SU-DHL-6 (cell line): ENCODE measurements at regions not wholly inside any gene's neighbourhood (a gene's known extent, or its start where the extent isn't known, plus 50 kb on each side); places are given as distances from the start of the nearest gene placed in this dataset.

Source experiments
- H2AFZ ChIP-seq: fragments of 200-600 bp; sonication (generic); 2 replicates; pipeline ENCODE4 v1.6.1; 2014; ENCODE audit warnings: low read depth, mild to moderate bottlenecking, moderate library complexity, mixed read lengths, antibody characterized with exemption, low read length; ENCODE audit not compliant: severe bottlenecking
- H3F3A ChIP-seq: fragments of 200-600 bp; shearing (Covaris generic); 2 replicates; pipeline ENCODE4 v1.6.0; 2016; ENCODE audit warnings: antibody characterized with exemption, mild to moderate bottlenecking; ENCODE audit not compliant: insufficient read depth
- H3K27ac ChIP-seq: fragments of 200-600 bp; sonication (generic); 2 replicates; pipeline ENCODE4 v1.5.1; 2016; ENCODE audit warnings: low read depth, mild to moderate bottlenecking, low read length, moderate library complexity, mixed read lengths
- H3K27me3 ChIP-seq: fragments of 200-600 bp; sonication (generic), shearing (Covaris generic); 2 replicates; pipeline ENCODE4 v1.6.0; 2014; ENCODE audit warnings: mild to moderate bottlenecking, low read length
- H3K36me3 ChIP-seq: fragments of 200-600 bp; sonication (generic); 2 replicates; pipeline ENCODE4 v1.6.1; 2014; ENCODE audit warnings: mild to moderate bottlenecking, low read length, mixed read lengths
- H3K4me2 ChIP-seq: fragments of 300-600, 200-600 bp; shearing (Covaris generic), sonication (generic); 2 replicates; pipeline ENCODE4 v1.6.0; 2014; ENCODE audit warnings: low read length, low read depth, mild to moderate bottlenecking; ENCODE audit not compliant: poor library complexity, severe bottlenecking
- H3K4me3 ChIP-seq: fragments of 200-600 bp; sonication (generic); 2 replicates; pipeline ENCODE4 v1.5.1; 2014; ENCODE audit warnings: antibody characterized with exemption, low read length, mild to moderate bottlenecking, mixed read lengths; ENCODE audit not compliant: insufficient read depth, poor library complexity, severe bottlenecking
- H3K79me2 ChIP-seq: fragments of 200-600 bp; sonication (generic); 2 replicates; pipeline ENCODE4 v1.6.1; 2014; ENCODE audit warnings: mild to moderate bottlenecking, low read length, moderate library complexity; ENCODE audit not compliant: insufficient read depth
- H3K9ac ChIP-seq: fragments of 200-600 bp; sonication (generic); 2 replicates; pipeline ENCODE4 v1.7.0; 2014; ENCODE audit warnings: mild to moderate bottlenecking, low read length
- H3K9me2 ChIP-seq: fragments of 200-600 bp; sonication (generic); replicated peaks from 2 replicates; pipeline ENCODE4 v1.6.1; 2014; ENCODE audit warnings: low read length; ENCODE audit not compliant: insufficient read depth
- H3K9me3 ChIP-seq: fragments of 200-600 bp; sonication (generic); 2 replicates; pipeline ENCODE4 v1.6.1; 2014; ENCODE audit warnings: low read length, mixed read lengths; ENCODE audit not compliant: insufficient read depth
- H4K20me1 ChIP-seq: fragments of 200-600 bp; sonication (generic); 2 replicates; pipeline ENCODE4 v1.6.1; 2014; ENCODE audit warnings: low read depth, mild to moderate bottlenecking, antibody characterized with exemption, low read length, moderate library complexity, mixed read lengths
- EZH2phosphoT487 ChIP-seq: fragments of 200-600 bp; sonication (generic), shearing (Covaris generic); conservative IDR thresholded peaks from 2 replicates; pipeline ENCODE4 v1.6.1; 2018; ENCODE audit warnings: mild to moderate bottlenecking, antibody characterized with exemption, low read length, moderate library complexity, mixed read lengths
- TF ChIP-seq, protein P1 (sequence below): fragments of 200-600 bp; sonication (generic); IDR thresholded peaks from one replicate; pipeline ENCODE4 v1.5.1; 2017; ENCODE audit warnings: antibody characterized with exemption, mild to moderate bottlenecking, low read length, moderate library complexity; ENCODE audit not compliant: insufficient read depth, poor library complexity, severe bottlenecking

DNA sequence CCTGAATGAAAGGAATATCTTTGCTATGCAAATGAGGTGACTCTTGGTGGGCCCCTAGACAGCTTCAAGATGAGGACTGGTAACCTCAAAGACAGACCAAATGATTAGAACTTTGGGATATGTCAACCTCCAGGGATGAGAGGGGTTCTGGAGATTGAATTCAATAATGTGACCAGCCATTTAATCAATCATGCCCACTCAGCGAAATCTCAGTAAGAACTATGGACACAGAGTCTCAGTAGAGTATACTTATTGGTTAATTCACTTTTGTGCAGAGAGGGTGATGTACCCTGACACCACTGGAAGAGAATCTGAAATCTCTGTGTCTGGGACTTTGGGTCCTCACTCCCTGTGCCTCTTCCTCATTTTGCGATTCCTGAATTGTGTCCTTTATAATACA lies 662.8 kb downstream of the OLFM4 start:
- Histone ChIP-seq H3K79me2 (no peaks in the 10 kb centered on the region), H3K27me3 (no peaks in the 10 kb centered on the region), H4K20me1 (no peaks in the 10 kb centered on the region), H3K9me3 (no peaks in the 10 kb centered on the region), H3K4me2 (no peak overlapping the region), H3K9ac (no peak overlapping the region), H2AFZ (no peak overlapping the region), H3K27ac (no peak overlapping the region), H3F3A (no peaks in the 10 kb centered on the region), H3K4me3 (no peak overlapping the region), H3K9me2 (no peaks in the 10 kb centered on the region), H3K36me3 (no peaks in the 10 kb centered on the region)
- TF ChIP-seq EZH2phosphoT487: no peak
- TF ChIP-seq, protein P1, sequence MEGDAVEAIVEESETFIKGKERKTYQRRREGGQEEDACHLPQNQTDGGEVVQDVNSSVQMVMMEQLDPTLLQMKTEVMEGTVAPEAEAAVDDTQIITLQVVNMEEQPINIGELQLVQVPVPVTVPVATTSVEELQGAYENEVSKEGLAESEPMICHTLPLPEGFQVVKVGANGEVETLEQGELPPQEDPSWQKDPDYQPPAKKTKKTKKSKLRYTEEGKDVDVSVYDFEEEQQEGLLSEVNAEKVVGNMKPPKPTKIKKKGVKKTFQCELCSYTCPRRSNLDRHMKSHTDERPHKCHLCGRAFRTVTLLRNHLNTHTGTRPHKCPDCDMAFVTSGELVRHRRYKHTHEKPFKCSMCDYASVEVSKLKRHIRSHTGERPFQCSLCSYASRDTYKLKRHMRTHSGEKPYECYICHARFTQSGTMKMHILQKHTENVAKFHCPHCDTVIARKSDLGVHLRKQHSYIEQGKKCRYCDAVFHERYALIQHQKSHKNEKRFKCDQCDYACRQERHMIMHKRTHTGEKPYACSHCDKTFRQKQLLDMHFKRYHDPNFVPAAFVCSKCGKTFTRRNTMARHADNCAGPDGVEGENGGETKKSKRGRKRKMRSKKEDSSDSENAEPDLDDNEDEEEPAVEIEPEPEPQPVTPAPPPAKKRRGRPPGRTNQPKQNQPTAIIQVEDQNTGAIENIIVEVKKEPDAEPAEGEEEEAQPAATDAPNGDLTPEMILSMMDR: no peak

DNA sequence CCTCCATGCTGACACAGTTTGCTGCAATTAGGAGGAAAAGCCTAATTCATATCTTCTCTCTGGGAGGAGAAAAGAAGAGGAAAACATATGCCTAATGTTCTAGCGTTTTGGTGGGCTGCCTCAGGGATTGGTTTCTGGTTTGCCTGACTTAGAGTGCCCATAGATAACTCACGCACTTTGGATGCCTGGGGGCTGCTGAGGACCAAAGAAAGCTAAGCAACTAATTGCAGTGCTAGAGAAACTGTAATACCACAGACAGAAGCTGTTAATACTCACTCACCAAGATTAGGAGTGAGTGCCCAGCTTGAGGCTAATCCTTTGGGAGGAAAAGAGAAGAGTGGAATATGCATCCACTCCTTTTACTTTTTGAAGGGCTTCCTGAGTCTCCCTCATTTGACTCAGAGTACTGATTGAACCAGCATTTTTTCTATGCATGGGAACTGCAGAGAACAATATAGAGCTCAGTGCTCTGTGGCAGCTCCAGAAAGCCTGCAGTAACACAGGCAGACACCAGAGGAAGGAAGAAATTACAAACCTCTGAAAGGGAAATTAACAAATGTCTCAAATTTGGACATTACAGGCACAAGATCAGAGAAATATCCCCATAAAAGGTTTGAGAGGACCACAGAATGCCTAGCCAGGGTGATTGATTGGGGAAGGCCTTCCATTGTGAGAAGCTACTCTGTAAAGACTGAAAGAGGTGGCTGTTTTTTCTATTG lies 666.4 kb downstream of the OLFM4 start:
- Histone ChIP-seq H3K9me3 (no peaks in the 10 kb centered on the region), H3K4me3 (no peak overlapping the region)

DNA sequence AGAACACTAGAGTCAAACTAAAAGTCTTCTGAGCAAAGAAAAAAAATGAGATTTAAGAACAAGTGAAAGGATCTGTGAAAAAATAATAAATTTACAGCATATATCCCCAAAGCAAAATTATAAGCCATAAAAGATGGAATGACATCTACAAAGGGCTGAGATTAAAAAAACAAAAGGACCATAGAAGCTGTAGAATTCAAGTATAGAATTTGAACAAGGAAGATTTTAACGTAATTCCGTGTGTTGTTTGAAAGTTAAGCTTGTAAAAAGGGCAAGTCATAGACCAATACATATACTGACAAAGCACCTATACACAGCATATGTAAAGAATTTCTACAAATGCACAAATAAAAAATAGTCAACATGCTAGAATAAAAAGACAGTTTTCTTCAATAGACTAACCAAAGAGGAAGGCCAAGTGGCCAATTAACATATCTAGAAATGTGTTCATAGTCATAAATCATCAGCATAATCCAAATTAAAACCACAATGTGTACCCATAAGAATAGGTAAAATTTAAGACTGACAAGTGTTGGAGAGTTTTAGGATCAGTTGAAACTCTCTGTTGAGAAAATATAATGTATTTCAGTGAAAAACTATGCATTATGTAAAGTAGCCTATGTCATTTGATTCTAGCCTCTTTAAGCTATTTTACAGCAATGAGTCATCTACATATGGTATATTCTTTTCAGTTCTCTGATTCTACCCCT lies 674.9 kb downstream of the OLFM4 start:
- Histone ChIP-seq H4K20me1 (no peaks in the 10 kb centered on the region), H3K9ac (no peak overlapping the region), H3K36me3 (no peaks in the 10 kb centered on the region), H3K9me3 (no peaks in the 10 kb centered on the region), H2AFZ (no peak overlapping the region), H3K27ac (no peak overlapping the region), H3K79me2 (no peaks in the 10 kb centered on the region), H3F3A (no peaks in the 10 kb centered on the region), H3K27me3 (no peaks in the 10 kb centered on the region), H3K9me2 (no peaks in the 10 kb centered on the region; the same call in 1 of the 2 replicates), H3K4me3 (no peak overlapping the region), H3K4me2 (no peak overlapping the region)
- TF ChIP-seq, protein P1: no peak
- no peak for TF ChIP-seq EZH2phosphoT487

More for the DNA sequence above, 666.4 kb downstream of the OLFM4 start:
- H2AFZ ChIP-seq: no peak overlapping the region
- H3K4me2 ChIP-seq: no peak overlapping the region
- no peaks in the 10 kb centered on the region for H4K20me1 ChIP-seq
- H3F3A ChIP-seq: no peaks in the 10 kb centered on the region
- no peak for TF ChIP-seq EZH2phosphoT487
- TF ChIP-seq, protein P1: no peak
- H3K9ac ChIP-seq: no peak overlapping the region
- H3K27me3 ChIP-seq: no peaks in the 10 kb centered on the region
- H3K27ac ChIP-seq: no peak overlapping the region
- no peaks in the 10 kb centered on the region for H3K79me2 ChIP-seq
- no peaks in the 10 kb centered on the region for H3K36me3 ChIP-seq
- H3K9me2 ChIP-seq: no peaks in the 10 kb centered on the region
